ENCODE measurements at regions not wholly inside any gene's neighbourhood (a gene's known extent, or its start where the extent isn't known, plus 50 kb on each side); places are given as distances from the start of the nearest gene placed in this dataset.
"Not testable (repeated sequence)": the region's sequence is repeated elsewhere in the genome, so short reads cannot be mapped to it uniquely, and the experiment has no call there.

DNA sequence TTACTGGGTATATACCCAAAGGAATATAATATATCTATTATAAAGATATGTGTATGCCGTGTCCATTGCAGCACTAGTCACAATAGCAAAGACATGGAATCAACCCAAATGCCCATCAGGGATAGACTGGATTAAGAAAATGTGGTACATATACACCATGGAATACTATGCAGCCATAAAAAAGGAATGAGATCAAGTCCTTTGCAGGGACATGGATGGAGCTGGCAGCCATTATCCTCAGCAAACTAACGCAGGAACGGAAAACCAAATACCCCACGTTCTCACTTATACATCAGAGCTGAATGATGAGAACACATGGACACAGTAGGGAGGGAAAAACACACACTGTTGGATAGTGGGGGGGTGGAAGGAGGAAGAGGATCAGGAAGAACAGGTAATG, 206.7 kb downstream of the MSX2 start:
- TF ChIP-seq, protein P1, sequence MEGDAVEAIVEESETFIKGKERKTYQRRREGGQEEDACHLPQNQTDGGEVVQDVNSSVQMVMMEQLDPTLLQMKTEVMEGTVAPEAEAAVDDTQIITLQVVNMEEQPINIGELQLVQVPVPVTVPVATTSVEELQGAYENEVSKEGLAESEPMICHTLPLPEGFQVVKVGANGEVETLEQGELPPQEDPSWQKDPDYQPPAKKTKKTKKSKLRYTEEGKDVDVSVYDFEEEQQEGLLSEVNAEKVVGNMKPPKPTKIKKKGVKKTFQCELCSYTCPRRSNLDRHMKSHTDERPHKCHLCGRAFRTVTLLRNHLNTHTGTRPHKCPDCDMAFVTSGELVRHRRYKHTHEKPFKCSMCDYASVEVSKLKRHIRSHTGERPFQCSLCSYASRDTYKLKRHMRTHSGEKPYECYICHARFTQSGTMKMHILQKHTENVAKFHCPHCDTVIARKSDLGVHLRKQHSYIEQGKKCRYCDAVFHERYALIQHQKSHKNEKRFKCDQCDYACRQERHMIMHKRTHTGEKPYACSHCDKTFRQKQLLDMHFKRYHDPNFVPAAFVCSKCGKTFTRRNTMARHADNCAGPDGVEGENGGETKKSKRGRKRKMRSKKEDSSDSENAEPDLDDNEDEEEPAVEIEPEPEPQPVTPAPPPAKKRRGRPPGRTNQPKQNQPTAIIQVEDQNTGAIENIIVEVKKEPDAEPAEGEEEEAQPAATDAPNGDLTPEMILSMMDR (IDR thresholded peaks at IDR 0.05; ENCODE audit: low read length) = not testable (repeated sequence)
- TF ChIP-seq EZH2 (IDR thresholded peaks at IDR 0.05; ENCODE audit: borderline replicate concordance, low read length) = not testable (repeated sequence)

Measured in OCI-LY1 (cell line).